LNCaP clone FGC (cell line): ENCODE measurements at regions not wholly inside any gene's neighbourhood (a gene's known extent, or its start where the extent isn't known, plus 50 kb on each side); places are given as distances from the start of the nearest gene placed in this dataset.

Source experiments
- DNase-seq: peaks from one replicate; pipeline ENCODE4 v3.0.0-alpha.2; 2011; ENCODE audit warnings: low read depth
- H3K4me3 ChIP-seq: 2 replicates; pipeline ENCODE4 v1.5.1; 2011; ENCODE audit warnings: mild to moderate bottlenecking, low read depth, low read length, control low read depth
- TF ChIP-seq, protein P1 (sequence below): IDR thresholded peaks from 2 replicates; pipeline ENCODE4 v1.5.1; 2012; ENCODE audit warnings: mild to moderate bottlenecking; ENCODE audit not compliant: control insufficient read depth, insufficient read depth; ENCODE audit errors: extremely low read depth

- no peak overlapping the region for H3K4me3 ChIP-seq
- TF ChIP-seq, protein P1, sequence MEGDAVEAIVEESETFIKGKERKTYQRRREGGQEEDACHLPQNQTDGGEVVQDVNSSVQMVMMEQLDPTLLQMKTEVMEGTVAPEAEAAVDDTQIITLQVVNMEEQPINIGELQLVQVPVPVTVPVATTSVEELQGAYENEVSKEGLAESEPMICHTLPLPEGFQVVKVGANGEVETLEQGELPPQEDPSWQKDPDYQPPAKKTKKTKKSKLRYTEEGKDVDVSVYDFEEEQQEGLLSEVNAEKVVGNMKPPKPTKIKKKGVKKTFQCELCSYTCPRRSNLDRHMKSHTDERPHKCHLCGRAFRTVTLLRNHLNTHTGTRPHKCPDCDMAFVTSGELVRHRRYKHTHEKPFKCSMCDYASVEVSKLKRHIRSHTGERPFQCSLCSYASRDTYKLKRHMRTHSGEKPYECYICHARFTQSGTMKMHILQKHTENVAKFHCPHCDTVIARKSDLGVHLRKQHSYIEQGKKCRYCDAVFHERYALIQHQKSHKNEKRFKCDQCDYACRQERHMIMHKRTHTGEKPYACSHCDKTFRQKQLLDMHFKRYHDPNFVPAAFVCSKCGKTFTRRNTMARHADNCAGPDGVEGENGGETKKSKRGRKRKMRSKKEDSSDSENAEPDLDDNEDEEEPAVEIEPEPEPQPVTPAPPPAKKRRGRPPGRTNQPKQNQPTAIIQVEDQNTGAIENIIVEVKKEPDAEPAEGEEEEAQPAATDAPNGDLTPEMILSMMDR, result no peak
- DNase-seq, result no peak
Measured at GRCh38 chr12:3998968-3999792, 126.0 kb upstream of the PARP11 start.

DNA sequence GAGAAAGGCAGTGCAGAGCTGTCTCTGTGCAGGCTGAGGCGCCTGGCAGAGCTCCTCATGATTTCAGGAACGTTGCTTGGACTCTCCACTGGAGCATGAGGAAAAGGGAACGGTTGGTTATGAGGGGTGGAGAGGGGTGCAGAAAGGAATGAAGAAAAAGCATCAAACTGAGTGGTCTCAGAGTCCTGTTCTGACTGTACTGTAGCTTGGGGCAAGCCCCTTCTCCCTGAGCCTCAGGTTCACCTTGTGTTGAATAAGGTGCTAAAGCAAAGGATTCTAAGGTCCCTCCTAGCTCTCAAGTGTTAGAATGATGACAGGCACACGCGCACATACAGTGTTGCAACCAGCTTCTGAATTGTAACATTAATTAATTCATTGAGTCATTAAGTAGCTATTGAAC lies 125.2 kb upstream of the PARP11 start:
- H3K4me3 ChIP-seq, result no peak overlapping the region
- no peak for DNase-seq
- TF ChIP-seq, protein P1, result no peak

- TF ChIP-seq, protein P1, result no peak
- DNase-seq, result no peak
- no peak overlapping the region for H3K4me3 ChIP-seq
Measured at GRCh38 chr12:3996322-3996721, 123.1 kb upstream of the PARP11 start.

DNA sequence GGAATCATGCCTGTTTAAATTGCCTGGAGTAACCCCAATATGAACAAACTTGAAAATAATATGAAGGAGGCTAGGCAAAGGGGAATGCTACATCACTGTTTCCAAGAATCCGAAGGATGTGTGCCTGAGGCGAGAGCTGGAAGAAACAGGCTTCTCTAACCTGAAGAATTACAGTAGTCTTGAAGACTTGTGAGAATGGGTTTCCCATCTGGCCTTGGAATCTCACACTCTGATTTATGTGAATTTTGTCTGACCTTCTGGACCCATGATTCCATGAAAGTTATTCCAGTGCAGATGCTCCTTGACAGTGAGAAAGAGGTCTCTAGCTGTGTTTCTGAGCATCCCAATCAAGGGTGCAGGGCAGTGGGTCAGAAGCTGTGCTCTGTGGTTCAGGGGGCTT lies 122.1 kb upstream of the PARP11 start:
- H3K4me3 ChIP-seq, result no peak overlapping the region
- DNase-seq, result no peak
- TF ChIP-seq, protein P1, result no peak

GRCh38 chr12:3994500-3994899 lies 121.3 kb upstream of the PARP11 start:
- DNase-seq, result no peak
- H3K4me3 ChIP-seq, result no peak overlapping the region
- TF ChIP-seq, protein P1, result no peak

DNA sequence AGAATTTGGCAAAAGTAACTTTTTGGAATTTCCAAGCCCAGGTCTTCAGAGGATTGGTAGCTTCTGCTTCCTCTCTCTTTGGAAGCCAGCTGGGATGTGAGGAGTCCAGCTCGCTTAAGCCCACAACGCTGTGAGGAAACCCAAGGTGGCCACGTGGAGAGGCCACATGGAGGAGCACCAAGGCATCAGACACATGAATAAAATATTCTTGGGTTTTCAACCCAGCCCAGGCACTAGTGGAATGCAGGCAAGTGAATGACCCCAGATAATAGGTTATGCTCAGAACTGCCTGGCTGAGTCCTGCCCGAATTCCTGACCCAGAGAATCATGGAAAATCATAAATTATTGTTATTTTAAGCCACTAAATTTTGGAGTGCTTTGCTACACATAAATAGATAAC lies 119.7 kb upstream of the PARP11 start:
- no peak overlapping the region for H3K4me3 ChIP-seq
- DNase-seq, result no peak
- TF ChIP-seq, protein P1, result no peak
